ENCODE measurements at regions not wholly inside any gene's neighbourhood (a gene's known extent, or its start where the extent isn't known, plus 50 kb on each side); places are given as distances from the start of the nearest gene placed in this dataset.

DNA sequence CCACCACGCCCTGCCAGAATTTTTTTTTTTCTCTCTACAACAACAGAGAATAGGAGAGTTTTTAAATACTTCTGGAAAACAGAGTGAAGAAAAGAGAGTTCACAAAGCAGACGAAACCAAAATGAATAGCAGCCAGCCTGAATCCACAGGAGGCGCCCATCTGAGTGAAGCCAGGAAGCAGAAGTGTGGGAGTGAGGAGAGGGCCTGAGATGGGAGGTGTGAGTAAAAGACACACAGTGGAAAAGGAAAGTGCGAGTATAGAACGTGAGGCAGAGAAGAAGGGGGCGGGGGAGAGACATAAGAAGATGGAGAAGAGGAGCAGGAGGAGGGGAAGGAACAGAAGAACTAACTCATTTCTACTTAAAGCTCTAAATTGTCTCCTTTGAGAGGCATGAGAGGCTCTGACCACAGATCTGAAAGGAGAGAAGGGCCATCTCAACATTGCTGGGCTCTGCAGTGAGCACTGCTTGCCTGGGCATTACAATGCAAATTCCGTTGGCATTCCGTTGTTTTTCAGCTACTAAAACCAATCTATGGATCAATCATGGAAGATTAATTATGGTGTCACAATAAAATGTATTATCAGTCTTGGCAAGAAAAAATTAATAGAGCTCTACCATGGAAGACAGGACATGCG, 140.1 kb upstream of the CPSF6 start:
- no peak for TF ChIP-seq CEBPZ (IDR thresholded peaks at IDR 0.05; ENCODE audit: low read depth, low read length)
- TF ChIP-seq, protein P1, sequence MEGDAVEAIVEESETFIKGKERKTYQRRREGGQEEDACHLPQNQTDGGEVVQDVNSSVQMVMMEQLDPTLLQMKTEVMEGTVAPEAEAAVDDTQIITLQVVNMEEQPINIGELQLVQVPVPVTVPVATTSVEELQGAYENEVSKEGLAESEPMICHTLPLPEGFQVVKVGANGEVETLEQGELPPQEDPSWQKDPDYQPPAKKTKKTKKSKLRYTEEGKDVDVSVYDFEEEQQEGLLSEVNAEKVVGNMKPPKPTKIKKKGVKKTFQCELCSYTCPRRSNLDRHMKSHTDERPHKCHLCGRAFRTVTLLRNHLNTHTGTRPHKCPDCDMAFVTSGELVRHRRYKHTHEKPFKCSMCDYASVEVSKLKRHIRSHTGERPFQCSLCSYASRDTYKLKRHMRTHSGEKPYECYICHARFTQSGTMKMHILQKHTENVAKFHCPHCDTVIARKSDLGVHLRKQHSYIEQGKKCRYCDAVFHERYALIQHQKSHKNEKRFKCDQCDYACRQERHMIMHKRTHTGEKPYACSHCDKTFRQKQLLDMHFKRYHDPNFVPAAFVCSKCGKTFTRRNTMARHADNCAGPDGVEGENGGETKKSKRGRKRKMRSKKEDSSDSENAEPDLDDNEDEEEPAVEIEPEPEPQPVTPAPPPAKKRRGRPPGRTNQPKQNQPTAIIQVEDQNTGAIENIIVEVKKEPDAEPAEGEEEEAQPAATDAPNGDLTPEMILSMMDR (IDR thresholded peaks at IDR 0.05 in 2 of 3, conservative IDR thresholded peaks at IDR 0.05 in 1 of 3; ENCODE audit: control insufficient read depth in 2 of 3, extremely low read depth in 1 of 3, insufficient read depth in 1 of 3, low read depth in 3 of 3, low read length in 3 of 3) = no peak
- no peak for TF ChIP-seq EZH2 (IDR thresholded peaks at IDR 0.05; ENCODE audit: borderline replicate concordance, control insufficient read depth, low read depth, low read length)
- no peak for TF ChIP-seq SIN3A (IDR thresholded peaks at IDR 0.05; ENCODE audit: low read depth, low read length)
- no peak for TF ChIP-seq HDAC2 (IDR thresholded peaks at IDR 0.05)
- no peak for TF ChIP-seq POLR2A (IDR thresholded peaks at IDR 0.05; ENCODE audit: low read depth, low read length)
- no peak for TF ChIP-seq RAD21 (IDR thresholded peaks at IDR 0.05; ENCODE audit: insufficient read depth, low read depth, low read length)
- TF ChIP-seq RUNX3 (IDR thresholded peaks at IDR 0.05; ENCODE audit: low read length) = no peak
- TF ChIP-seq SMARCA5 (IDR thresholded peaks at IDR 0.05) = no peak
- TF ChIP-seq RAD51 (IDR thresholded peaks at IDR 0.05) = no peak
- no peak for TF ChIP-seq HDAC6 (IDR thresholded peaks at IDR 0.05; ENCODE audit: unreplicated experiment)
- no peak for TF ChIP-seq FOXK2 (IDR thresholded peaks at IDR 0.05)
